Activated T-cell treated with anti-CD3 and anti-CD28 coated beads, Interleukin-2, amount 50 U/mL, for 1 hour (primary cell): ENCODE measurements at regions not wholly inside any gene's neighbourhood (a gene's known extent, or its start where the extent isn't known, plus 50 kb on each side); places are given as distances from the start of the nearest gene placed in this dataset.

ENCODE experiments used
- DNase-seq: peaks from one replicate; pipeline ENCODE4 v3.0.0-alpha.2; 2020

DNA sequence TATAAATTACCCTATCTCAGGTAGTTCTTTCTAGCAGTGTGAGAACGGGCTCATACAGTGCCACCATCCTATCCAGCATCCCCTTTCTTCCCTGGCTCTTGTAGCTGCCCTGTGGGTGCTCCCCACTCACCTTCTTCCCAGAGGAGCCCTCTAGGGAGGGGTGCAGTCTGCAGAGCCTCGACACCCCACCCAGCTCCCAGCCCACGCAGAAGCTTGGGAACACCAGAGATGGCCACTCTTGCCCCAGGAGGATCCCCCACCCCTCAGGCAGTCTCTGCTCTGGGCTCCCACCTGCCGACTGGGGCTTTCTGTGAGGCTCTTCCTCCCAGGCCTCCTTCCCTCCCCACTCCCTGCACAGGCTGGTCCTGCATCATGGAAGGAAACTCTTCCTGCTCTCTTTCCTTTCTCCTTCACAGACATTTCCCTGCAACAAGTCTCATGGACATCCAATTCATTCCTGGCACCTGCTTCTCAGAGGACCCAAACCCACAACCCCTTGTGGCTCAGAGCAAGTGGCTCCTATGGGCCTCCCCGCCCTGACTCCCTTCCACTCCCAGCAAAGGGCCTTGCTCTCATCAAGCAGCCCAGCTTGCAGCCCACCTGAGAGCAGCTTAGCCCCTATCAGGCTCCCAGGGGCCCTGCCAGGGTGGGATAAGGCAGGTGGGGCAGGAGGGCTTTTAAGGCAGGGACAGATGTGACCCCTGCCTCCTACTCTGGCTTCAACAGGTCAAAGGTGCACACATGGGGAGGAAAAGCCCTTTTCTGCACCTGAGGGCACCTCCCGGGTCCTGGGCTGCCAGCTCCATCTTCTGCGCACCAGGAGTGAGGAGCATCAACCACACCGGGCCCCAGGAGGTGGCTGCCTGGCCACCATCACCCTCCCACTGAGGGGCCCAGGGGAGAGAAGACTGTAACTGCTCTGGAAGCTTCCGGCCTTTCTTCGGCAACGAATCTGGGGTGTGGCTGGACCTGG, 263.8 kb upstream of the TNRC6C start:
- no peak for DNase-seq

- DNase-seq: no peak
These were observed 263.1 kb upstream of the TNRC6C start for GRCh38 chr17:77695386-77695785.

GRCh38 chr17:77696151-77696720, 262.3 kb upstream of the TNRC6C start:
- no peak for DNase-seq

GRCh38 chr17:77696721-77697460, 261.6 kb upstream of the TNRC6C start:
- DNase-seq: no peak

- DNase-seq: no peak
These were observed 260.8 kb upstream of the TNRC6C start for GRCh38 chr17:77697480-77698400.

GRCh38 chr17:77698903-77699623, 259.4 kb upstream of the TNRC6C start:
- no peak for DNase-seq

GRCh38 chr17:77700165-77700881, 258.2 kb upstream of the TNRC6C start:
- no peak for DNase-seq

DNA sequence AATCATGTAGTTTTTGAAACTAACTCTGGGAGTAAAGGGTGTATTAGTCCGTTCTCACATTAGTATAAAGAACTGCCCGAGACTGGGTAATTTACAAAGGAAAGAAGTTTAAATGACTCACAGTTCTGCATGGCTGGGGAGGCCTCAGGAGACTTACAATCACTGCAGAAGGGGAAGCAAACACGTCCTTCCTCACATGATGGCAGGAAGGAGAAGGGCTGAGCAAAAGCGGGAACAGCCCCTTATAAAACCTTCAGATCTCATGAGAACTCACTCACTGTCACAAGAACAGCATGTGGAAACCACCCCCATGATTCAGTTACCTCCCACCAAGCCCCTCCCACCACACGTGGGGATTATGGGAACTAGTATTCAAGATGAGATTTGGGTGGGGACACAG, 256.5 kb upstream of the TNRC6C start:
- no peak for DNase-seq

DNA sequence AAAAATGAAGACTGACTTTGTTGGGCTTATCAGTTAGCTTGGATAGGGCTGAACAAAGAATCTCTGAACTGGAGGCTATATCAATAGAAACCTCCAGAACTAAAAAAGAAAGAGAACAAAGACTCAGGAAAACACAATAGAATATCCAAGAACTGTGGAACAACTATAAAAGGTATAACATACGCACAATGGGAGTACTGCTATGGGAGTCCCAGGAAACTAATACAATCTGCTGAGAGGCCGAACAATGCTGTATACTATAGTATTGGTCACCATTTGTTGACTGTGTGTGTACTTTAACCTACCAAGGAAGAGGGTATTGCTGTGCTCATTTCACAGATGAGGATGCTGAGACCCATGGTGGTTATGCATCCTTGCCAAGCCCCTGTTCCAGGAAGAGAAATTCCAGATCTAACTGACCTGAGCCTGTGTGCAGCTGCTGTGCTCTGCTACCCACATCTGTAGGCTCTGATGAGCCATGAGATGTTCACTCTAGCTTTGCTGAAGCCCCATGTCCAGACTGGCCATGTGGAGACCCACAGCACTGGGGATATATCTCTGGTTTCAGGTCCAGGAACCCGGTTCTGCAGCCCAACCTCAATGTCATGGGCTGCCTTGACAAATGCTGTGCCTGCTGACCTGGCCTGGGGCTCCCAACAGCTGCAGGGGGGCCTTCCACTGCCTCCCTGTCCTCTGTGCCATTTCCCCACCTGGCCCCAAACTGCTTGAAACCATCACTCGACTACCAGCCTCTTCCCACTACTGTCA, 254.3 kb upstream of the TNRC6C start:
- DNase-seq: no peak

GRCh38 chr17:77706938-77707337, 251.6 kb upstream of the TNRC6C start:
- no peak for DNase-seq

GRCh38 chr17:77707546-77707945, 251.0 kb upstream of the TNRC6C start:
- DNase-seq: no peak

GRCh38 chr17:77708049-77708448, 250.5 kb upstream of the TNRC6C start:
- DNase-seq: no peak

- DNase-seq: no peak
These were observed 249.6 kb upstream of the TNRC6C start for GRCh38 chr17:77708936-77709335.

GRCh38 chr17:77709594-77709993, 248.9 kb upstream of the TNRC6C start:
- DNase-seq: no peak

GRCh38 chr17:77712578-77712977, 245.9 kb upstream of the TNRC6C start:
- no peak for DNase-seq

GRCh38 chr17:77716289-77716926, 242.1 kb upstream of the TNRC6C start:
- no peak for DNase-seq

DNA sequence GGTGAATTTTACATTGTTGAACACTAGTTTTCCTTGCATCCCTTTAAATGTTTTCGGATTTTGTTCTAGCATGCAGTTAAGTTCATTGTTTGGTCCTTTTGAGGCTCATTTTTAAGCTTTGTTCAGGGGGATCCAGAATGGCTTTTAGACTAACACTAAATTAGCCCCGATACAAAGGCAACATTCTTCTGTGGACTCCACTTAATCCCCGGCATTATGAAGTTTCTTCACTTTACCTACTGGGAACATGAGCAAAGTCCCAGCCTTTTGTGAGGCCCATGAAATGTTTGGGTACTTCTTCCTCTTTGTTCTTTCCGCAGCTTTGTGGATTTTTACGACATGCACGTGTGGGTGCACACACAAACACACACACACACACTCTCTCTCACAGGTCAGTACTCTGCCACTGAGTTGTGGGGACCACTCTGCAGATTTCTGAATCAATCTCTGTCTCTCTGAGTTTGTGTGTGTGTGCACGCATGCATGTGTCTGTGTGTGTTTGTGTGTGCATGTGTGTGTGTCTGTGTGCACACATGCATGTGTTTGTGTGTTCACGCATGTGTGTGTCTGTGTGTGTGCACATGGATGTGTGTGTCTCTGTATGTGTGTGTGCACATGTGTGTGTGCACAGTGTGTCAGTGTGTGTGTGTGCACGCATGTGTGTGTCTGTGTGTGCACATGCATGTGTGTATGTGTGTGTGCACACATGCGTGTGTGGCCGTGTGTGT, 240.4 kb upstream of the TNRC6C start:
- no peak for DNase-seq

GRCh38 chr17:77718669-77718961, 239.9 kb upstream of the TNRC6C start:
- DNase-seq: no peak

- no peak for DNase-seq
These were observed 238.7 kb upstream of the TNRC6C start for GRCh38 chr17:77719806-77720205.
